ENCODE measurements at regions not wholly inside any gene's neighbourhood (a gene's known extent, or its start where the extent isn't known, plus 50 kb on each side); places are given as distances from the start of the nearest gene placed in this dataset.

DNA sequence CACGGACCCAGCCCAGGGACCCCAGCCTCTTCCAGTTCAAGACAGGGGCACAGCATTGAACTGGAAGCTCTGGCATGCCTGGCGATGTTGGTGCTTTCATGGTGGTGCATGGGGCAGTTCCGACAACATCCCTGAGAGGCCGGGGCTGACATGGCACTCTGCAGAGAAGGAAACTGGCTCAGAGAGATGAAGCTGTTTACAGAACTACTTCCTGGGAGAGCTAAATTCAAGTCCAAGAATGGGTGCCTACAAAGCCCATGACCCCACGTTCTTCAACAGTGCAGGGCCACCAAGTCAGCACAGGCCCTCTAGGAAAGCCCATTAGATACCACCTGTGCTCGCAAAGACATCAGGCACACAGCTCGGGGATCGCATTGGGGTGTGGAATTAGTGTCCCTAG, 470.9 kb upstream of the MGMT start:
- TF ChIP-seq, protein P1, sequence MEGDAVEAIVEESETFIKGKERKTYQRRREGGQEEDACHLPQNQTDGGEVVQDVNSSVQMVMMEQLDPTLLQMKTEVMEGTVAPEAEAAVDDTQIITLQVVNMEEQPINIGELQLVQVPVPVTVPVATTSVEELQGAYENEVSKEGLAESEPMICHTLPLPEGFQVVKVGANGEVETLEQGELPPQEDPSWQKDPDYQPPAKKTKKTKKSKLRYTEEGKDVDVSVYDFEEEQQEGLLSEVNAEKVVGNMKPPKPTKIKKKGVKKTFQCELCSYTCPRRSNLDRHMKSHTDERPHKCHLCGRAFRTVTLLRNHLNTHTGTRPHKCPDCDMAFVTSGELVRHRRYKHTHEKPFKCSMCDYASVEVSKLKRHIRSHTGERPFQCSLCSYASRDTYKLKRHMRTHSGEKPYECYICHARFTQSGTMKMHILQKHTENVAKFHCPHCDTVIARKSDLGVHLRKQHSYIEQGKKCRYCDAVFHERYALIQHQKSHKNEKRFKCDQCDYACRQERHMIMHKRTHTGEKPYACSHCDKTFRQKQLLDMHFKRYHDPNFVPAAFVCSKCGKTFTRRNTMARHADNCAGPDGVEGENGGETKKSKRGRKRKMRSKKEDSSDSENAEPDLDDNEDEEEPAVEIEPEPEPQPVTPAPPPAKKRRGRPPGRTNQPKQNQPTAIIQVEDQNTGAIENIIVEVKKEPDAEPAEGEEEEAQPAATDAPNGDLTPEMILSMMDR (IDR thresholded peaks at IDR 0.05; ENCODE audit: low read depth, low read length, poor library complexity, severe bottlenecking): no peak
- TF ChIP-seq EZH2phosphoT487 (IDR thresholded peaks at IDR 0.05; ENCODE audit: borderline replicate concordance, low read length): no peak

All from DOHH2 (cell line).